Activated T-cell treated with anti-CD3 and anti-CD28 coated beads, Interleukin-2, amount 50 U/mL, for 4 hours (primary cell): ENCODE measurements at regions not wholly inside any gene's neighbourhood (a gene's known extent, or its start where the extent isn't known, plus 50 kb on each side); places are given as distances from the start of the nearest gene placed in this dataset.

Experiments used
- ATAC-seq, 2 donors: fragments of 200-7000 bp; cut with Tn5 transposase; one replicate each; pipeline ENCODE4 v1.10.0; 2021
- DNase-seq: peaks from one replicate; pipeline ENCODE4 v3.0.0-alpha.2; 2020
- H3K27me3 Mint-ChIP-seq: one replicate; pipeline ENCODE4 v1.8.0; 2021; ENCODE audit warnings: low read depth, mixed read lengths
- H3K36me3 Mint-ChIP-seq: one replicate; pipeline ENCODE4 v1.8.0; 2022; ENCODE audit warnings: mixed read lengths; ENCODE audit not compliant: insufficient read depth
- H3K4me1 Mint-ChIP-seq: one replicate; pipeline ENCODE4 v1.8.0; 2021; ENCODE audit warnings: low read depth, mixed read lengths
- H3K4me3 Mint-ChIP-seq: one replicate; pipeline ENCODE4 v1.8.0; 2021; ENCODE audit warnings: mild to moderate bottlenecking, moderate library complexity, mixed read lengths
- H3K9me3 Mint-ChIP-seq: one replicate; pipeline ENCODE4 v1.8.0; 2021; ENCODE audit warnings: mixed read lengths

GRCh38 chr17:52732841-52733240, 574.3 kb upstream of the CA10 start:
- Mint-ChIP-seq H3K36me3 (no peaks in the 10 kb centered on the region), H3K4me1 (no peaks in the 10 kb centered on the region), H3K4me3 (no peak overlapping the region), H3K9me3 (no peaks in the 10 kb centered on the region), H3K27me3 (no peaks in the 10 kb centered on the region)
- ATAC-seq (no peak), DNase-seq (no peak)

DNA sequence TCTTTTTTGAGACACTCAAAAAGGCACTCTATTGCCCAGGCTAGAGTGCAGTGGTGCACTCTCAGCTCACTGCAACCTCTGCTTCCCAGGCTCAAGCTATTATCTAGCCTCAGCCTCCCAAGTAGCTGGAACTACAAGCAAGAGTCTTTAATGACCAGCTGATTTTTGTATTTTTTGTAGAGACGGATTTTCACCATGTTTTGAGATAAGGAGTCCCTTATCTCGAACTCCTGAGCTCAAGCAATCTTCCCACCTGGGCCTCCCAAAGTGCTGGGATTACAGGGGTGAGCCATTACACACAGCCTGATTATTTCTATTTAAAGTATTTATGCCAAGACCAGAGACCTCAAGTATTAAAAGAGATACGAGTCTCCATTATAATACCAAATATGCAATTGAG, 566.1 kb upstream of the CA10 start:
- no peaks in the 10 kb centered on the region for H3K4me1 Mint-ChIP-seq
- H3K36me3 Mint-ChIP-seq: no peaks in the 10 kb centered on the region
- no peak for ATAC-seq
- no peak for DNase-seq
- no peak overlapping the region for H3K4me3 Mint-ChIP-seq
- H3K27me3 Mint-ChIP-seq: no peaks in the 10 kb centered on the region
- H3K9me3 Mint-ChIP-seq: peaks cover 3% of the 10 kb centered on the region

DNA sequence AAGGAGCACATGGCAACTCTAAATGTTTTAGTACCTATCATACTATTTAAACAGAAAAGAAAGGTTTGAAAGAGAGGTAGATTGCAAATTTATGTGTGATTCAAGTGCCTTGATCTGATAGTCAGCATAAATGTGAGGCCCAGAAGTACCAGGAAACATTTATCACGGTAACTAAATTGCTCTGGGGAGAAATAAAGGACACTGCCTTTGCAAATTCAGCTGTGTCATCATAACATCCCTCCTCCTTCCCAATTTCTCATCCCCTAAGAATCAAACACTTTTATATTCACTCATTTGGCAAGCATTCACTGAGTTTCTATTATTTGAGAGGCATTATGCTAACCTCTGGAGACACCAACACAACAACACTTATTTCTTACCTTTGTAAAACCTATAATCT, 563.4 kb upstream of the CA10 start:
- ATAC-seq (no peak), DNase-seq (no peak)
- Mint-ChIP-seq H3K4me1 (no peaks in the 10 kb centered on the region), H3K27me3 (no peaks in the 10 kb centered on the region), H3K36me3 (no peaks in the 10 kb centered on the region), H3K9me3 (peaks cover 3% of the 10 kb centered on the region), H3K4me3 (no peak overlapping the region)

GRCh38 chr17:52710363-52710901, 551.9 kb upstream of the CA10 start:
- H3K4me3 Mint-ChIP-seq: no peak overlapping the region
- no peaks in the 10 kb centered on the region for H3K27me3 Mint-ChIP-seq
- DNase-seq (no peak), ATAC-seq (no peak)
- H3K9me3 Mint-ChIP-seq: peaks cover 4% of the 10 kb centered on the region
- H3K4me1 Mint-ChIP-seq: no peaks in the 10 kb centered on the region
- H3K36me3 Mint-ChIP-seq: no peaks in the 10 kb centered on the region

DNA sequence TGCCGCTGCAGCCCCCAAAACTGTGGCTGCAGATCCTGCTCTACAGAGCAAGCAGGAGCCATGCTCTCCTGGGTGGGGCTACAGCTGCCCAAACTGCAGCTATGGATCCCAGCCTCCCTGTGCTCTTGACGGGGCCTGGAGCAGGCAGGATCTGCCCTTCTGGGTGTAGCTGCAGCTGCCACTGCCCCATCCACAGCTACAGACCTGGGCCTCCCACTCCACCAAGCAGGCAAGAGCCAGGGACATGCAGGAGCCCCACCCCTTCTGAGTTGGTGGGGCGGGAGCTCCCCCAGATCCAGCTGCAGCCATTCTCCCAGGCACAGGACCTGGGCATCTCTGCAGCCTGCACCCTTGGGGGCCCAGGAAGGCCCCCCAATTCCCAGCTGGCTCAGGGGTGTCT, 551.2 kb upstream of the CA10 start:
- ATAC-seq (no peak), DNase-seq (no peak)
- Mint-ChIP-seq H3K36me3 (no peaks in the 10 kb centered on the region), H3K4me1 (no peaks in the 10 kb centered on the region), H3K27me3 (no peaks in the 10 kb centered on the region), H3K4me3 (no peak overlapping the region), H3K9me3 (peaks cover 4% of the 10 kb centered on the region)

DNA sequence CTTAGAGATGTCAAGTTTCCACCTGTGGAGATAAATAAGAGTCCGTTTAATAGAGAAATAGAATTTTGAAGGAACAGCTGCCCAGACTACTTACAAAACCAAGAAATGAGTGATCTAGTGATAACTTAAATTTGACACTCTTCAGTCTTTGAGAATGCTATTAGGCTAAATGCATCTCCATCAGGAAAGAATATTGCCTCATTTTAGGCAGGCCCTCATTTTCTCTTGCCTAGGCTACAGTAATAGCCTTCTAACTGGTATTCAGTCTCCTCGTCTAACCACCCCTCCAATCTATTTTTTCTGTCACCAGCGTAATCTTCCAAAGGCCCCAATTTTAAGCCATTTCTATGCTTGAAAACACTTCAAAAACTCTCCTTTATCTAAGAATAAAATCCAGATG, 537.8 kb upstream of the CA10 start:
- Mint-ChIP-seq H3K27me3 (no peaks in the 10 kb centered on the region), H3K4me3 (no peak overlapping the region), H3K9me3 (peaks cover 2% of the 10 kb centered on the region), H3K36me3 (no peaks in the 10 kb centered on the region), H3K4me1 (no peaks in the 10 kb centered on the region)
- DNase-seq (no peak), ATAC-seq (no peak)

- H3K4me3 Mint-ChIP-seq: no peak overlapping the region
- H3K4me1 Mint-ChIP-seq: no peaks in the 10 kb centered on the region
- H3K36me3 Mint-ChIP-seq: no peaks in the 10 kb centered on the region
- peaks cover 11% of the 10 kb centered on the region for H3K9me3 Mint-ChIP-seq
- DNase-seq (no peak), ATAC-seq (no peak)
- H3K27me3 Mint-ChIP-seq: no peaks in the 10 kb centered on the region
These were observed 527.6 kb upstream of the CA10 start for GRCh38 chr17:52686140-52686539.

DNA sequence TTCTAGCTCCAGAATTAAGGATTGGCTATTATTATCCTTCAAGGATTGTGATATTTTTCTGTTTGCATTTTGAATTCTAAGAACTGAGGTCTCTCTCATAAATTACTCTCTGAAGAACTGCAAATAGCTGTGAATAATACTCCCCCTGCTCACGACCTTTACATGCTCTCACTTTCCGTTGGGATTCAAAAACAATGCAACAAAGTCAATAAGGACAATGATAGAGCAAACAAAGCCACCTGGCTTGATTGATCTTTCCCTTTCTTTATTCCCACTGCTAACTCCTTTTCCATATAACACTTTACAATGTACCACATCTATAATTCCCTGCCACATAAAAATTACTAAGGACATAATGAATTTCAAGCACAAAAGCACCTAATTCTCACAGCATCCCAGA, 523.0 kb upstream of the CA10 start:
- H3K36me3 Mint-ChIP-seq: no peaks in the 10 kb centered on the region
- ATAC-seq (no peak), DNase-seq (no peak)
- no peaks in the 10 kb centered on the region for H3K27me3 Mint-ChIP-seq
- peaks cover 26% of the 10 kb centered on the region for H3K9me3 Mint-ChIP-seq
- H3K4me1 Mint-ChIP-seq: no peaks in the 10 kb centered on the region
- no peak overlapping the region for H3K4me3 Mint-ChIP-seq

DNA sequence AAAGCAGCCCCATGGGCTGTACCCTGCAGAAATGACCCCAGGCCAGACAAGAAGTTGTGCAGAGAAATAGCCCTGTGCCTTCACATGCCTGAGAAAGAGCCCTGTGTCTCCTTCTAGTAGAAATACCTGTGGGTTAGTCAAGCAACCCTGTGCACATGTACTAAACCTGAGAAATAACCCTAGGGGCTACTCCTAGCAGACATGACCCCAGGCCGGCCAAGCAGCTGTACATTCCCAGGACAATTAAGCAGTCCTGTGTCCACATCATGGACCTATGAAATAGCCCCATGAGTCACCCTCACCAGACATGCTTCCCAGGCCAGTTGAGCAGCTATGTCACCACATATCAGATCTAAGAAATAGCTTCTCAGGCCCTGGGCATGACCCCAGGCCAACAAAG, 519.7 kb upstream of the CA10 start:
- ATAC-seq: no peak

GRCh38 chr17:52674686-52675085, 516.2 kb upstream of the CA10 start:
- Mint-ChIP-seq H3K9me3 (peaks cover 18% of the 10 kb centered on the region), H3K27me3 (no peaks in the 10 kb centered on the region), H3K36me3 (no peaks in the 10 kb centered on the region), H3K4me3 (no peak overlapping the region), H3K4me1 (no peaks in the 10 kb centered on the region)
- ATAC-seq (no peak), DNase-seq (no peak)

More for the DNA sequence above, 519.7 kb upstream of the CA10 start:
- Mint-ChIP-seq H3K9me3 (peaks cover 29% of the 10 kb centered on the region), H3K27me3 (no peaks in the 10 kb centered on the region), H3K4me1 (no peaks in the 10 kb centered on the region), H3K36me3 (no peaks in the 10 kb centered on the region), H3K4me3 (no peak overlapping the region)
- DNase-seq: no peak

DNA sequence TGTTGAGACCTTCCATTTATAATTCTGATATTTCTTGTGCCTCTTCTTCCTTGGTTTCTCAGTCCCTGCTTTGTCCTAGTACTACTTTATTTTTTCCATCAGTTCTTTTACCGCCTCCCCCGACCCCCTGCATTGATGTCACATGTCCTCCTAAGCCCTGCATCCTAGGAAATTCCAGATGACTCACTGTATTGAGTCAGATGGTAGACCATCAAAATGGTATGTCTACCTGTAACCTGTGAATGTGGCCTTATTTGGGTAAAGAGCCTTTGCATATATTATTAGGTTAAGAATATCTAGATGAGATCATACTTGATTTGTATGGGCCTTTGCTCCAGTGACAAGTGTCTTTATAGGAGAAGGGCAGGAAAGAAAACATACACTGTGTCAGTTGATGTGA, 515.3 kb upstream of the CA10 start:
- H3K4me1 Mint-ChIP-seq: no peaks in the 10 kb centered on the region
- H3K27me3 Mint-ChIP-seq: no peaks in the 10 kb centered on the region
- H3K4me3 Mint-ChIP-seq: no peak overlapping the region
- DNase-seq (no peak), ATAC-seq (no peak)
- no peaks in the 10 kb centered on the region for H3K36me3 Mint-ChIP-seq
- H3K9me3 Mint-ChIP-seq: peaks cover 15% of the 10 kb centered on the region

DNA sequence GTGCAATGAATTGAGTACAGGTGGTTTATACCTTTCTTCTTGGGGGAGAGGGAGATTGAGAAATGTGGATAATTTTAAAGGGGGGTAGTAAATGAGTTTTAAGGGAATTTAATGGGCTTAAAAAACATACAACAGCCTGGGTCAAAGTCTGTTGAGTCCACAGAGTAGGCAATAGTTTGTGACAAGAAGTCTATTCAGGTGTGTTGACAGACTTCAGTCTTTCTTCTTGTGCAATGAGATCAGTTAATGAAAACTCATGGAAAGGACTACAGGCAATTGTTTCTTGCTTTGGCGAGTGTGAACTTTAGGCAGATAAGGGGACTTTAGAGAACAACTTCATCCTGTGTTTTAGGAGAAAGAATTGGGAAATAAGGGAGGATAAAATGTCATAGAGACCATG, 507.8 kb upstream of the CA10 start:
- Mint-ChIP-seq H3K27me3 (no peaks in the 10 kb centered on the region), H3K9me3 (peaks cover 14% of the 10 kb centered on the region), H3K4me3 (no peak overlapping the region), H3K4me1 (no peaks in the 10 kb centered on the region), H3K36me3 (no peaks in the 10 kb centered on the region)
- DNase-seq (no peak), ATAC-seq (no peak)

DNA sequence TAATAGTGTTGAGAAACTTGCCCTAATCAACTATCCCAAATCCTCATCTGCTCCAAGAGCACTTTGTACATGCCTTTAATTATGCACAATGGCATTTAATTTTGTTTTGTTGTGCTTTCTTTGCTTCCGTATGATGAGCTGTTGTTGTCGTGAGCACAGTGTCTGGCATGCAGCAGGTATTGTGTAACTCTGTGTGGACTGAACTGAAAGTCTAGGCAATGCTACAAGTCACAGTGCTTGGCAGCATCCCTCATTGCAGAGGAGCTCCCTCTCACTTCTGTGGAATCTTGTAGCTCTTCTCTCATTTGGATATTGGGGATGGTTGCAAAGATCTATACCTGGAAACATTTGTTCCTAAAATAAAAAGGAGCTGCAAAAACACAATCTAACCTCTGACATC, 502.2 kb upstream of the CA10 start:
- H3K4me1 Mint-ChIP-seq: no peaks in the 10 kb centered on the region
- no peaks in the 10 kb centered on the region for H3K36me3 Mint-ChIP-seq
- no peaks in the 10 kb centered on the region for H3K9me3 Mint-ChIP-seq
- H3K27me3 Mint-ChIP-seq: no peaks in the 10 kb centered on the region
- ATAC-seq (no peak), DNase-seq (no peak)
- no peak overlapping the region for H3K4me3 Mint-ChIP-seq

DNA sequence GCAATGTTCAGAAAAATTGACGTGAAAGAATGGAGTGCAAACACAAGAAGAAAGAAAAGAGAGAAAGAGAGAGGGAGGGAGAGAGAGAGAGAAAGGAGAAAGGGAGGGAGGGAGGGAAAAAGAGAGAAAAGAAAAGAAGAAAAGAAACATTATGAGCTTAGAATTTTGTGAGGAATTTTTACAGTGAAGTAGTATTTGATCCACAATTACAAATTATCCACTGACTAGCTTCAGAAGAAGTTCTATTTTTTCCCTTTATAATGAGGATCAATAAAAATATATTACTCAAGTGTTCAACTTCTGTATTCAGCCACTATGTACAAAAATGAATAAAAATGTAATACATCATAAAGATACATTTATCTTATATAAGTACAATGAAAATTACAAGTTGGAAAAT, 494.5 kb upstream of the CA10 start:
- Mint-ChIP-seq H3K9me3 (peaks cover 3% of the 10 kb centered on the region), H3K4me3 (no peak overlapping the region), H3K36me3 (no peaks in the 10 kb centered on the region), H3K27me3 (no peaks in the 10 kb centered on the region), H3K4me1 (no peaks in the 10 kb centered on the region)
- ATAC-seq: no peak
- DNase-seq: no peak

GRCh38 chr17:52648995-52649394, 490.5 kb upstream of the CA10 start:
- Mint-ChIP-seq H3K4me1 (no peaks in the 10 kb centered on the region), H3K27me3 (no peaks in the 10 kb centered on the region), H3K4me3 (no peak overlapping the region), H3K9me3 (peaks cover 3% of the 10 kb centered on the region), H3K36me3 (no peaks in the 10 kb centered on the region)
- DNase-seq (no peak), ATAC-seq (no peak)

DNA sequence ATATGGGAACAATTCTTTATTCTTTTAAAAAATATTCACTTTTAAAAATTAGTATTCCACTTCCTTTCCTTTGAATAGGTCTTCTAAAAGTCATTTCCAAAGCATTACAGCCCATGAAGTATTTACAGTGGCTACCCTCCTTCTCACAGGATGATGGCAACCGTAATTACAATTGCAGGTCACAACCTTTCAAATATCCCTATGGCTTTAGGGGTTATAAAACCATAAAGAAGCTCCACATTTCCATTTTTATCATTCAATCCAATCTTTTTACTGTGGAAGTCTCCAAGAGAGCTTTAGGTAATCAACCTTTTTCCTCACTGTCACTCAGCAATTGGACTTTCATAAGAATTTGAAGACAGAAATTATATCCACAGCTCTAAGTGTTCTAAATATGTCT, 488.9 kb upstream of the CA10 start:
- no peak overlapping the region for H3K4me3 Mint-ChIP-seq
- no peaks in the 10 kb centered on the region for H3K4me1 Mint-ChIP-seq
- no peak for ATAC-seq
- no peaks in the 10 kb centered on the region for H3K27me3 Mint-ChIP-seq
- no peaks in the 10 kb centered on the region for H3K36me3 Mint-ChIP-seq
- DNase-seq: no peak
- H3K9me3 Mint-ChIP-seq: peaks cover 6% of the 10 kb centered on the region
